GM21737 (cell line): ENCODE measurements at regions not wholly inside any gene's neighbourhood (a gene's known extent, or its start where the extent isn't known, plus 50 kb on each side); places are given as distances from the start of the nearest gene placed in this dataset.

Experiments used
- ATAC-seq: cut with Tn5 transposase; IDR thresholded peaks from one replicate; pipeline ENCODE4 v1.9.1; 2021; ENCODE audit warnings: mild to moderate bottlenecking, moderate library complexity; ENCODE audit not compliant: unreplicated experiment

DNA sequence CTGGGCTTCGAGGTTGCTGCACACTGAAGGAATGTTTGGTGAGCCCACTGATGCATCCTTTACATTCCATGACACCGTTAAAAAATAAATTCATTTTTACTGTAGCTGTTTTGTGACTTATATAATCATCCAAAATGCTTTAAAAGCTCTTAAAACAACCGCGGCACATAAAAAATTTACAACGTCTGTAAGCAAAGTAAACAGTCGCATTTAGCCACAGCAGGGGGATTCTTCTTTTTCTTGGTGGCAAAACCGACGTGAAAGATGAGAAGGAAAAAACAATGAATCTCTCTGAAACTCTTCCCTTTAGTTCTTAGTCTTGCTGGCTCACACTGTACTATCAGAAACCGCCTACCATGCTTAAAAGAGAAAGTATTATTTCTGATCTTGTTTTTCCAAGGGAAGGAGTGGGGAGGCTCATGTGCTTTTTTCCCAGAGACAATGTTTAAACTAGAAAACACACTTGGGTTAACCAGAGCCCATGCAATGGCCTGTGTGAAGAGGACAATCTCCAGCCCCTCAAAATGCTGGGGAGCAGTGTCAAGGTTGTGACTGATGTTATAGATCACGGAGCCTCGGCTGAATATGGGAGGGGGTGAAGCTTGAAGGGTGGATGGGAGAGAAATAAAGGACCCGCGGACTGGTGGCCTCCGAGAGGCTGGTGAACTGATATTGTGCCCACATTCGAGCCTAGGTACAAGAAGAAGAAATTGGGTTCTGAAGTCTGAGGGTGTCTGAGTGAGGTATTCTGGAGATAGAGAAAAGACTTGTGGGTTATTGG, 91.1 kb downstream of the IRF8 start:
- ATAC-seq: no peak

DNA sequence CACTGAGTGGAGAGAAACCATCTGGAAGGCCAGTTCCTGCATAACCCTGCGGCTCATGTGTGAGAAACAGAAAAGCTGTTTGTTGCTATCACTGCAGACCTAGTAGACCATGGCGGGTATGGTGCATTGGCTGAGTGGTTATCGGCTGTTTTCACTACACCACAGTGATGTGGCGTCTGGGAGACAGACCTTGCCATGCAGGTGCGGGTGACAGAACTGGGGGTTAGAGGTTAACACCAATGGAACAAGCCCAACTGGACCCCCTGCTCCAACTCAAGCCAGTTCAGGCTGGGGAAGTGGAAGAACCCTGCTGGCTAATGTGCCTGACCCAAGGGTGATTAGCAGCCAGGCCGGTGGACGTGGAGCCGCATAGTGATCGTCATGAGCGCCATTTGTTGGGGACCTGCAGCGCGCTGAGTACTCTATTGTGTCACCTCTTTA, 91.9 kb downstream of the IRF8 start:
- no peak for ATAC-seq

DNA sequence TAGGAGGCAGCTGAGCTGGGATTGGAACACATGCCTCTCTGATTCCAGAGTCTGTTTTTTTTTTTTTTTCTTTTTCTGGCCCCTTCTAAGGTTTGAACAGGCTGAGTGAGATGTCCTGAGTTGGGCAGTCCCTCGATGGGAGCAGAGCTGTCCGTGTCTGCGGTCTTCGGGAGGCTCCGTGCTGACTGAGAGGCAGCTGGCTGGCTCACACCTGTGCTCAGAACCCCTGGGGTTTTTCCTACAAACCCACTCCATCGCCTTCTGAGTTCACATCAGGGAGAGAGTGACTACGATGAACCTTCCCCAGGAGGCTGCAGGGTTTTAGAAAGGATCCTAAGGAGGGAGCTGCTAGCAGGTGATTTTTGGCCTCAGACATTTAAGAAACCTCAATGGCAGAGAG, 92.5 kb downstream of the IRF8 start:
- no peak for ATAC-seq

DNA sequence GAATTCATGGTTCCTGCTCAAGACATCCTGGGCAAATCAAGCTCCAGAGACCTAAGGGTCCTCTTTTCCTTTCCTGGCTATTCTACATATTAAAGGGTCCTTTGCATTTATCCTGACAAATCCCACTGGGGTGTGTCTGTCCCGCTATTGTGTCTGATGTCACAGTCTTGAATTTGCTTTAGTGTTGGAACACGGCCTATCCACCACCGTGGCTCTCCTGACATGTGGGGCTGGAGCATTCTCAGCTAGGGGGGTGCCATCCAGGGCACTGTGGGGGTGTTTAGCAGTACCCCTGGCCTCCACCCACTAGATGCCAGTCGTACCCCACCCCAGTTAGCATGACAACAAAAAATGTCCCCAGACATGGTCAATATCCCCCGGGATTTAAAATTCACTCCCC, 92.9 kb downstream of the IRF8 start:
- no peak for ATAC-seq

DNA sequence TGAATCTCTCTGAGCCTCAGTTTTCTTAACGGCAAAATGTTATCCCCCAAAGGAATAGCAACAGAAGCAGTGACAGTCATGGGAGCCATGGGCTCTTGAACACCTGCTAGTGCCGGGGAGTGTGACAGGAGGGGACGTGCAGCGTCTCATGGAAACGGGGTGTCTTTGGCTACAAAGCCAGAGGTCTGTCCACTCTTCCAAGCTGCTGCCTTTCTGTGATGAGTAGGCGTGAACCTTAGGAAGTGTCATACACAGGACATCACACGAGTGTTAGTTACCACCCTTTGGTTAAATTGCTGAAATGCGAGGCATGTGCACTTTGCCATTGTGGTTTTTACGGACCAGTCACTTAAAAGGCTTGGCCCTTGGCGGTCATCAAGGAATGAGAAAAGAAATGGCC, 93.4 kb downstream of the IRF8 start:
- ATAC-seq: no peak

DNA sequence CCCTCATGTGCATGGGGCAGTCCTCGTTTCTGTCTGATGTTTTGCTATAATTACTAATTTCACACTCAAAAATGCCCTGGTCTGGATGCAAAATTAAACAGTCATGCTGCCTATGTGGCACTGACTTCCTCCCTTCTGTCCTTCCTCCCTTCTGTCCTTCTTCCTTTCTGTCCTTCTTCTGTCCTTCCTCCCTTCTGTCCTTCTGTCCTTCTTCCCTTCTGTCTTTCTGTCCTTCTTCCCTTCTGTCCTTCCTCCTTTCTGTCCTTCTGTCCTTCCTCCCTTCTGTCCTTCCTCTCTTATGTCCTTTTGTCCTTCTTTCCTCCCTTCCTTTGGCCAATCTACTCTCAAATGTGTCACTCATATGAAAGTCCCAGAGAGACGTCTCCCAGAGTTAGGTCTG, 93.8 kb downstream of the IRF8 start:
- ATAC-seq: no peak

DNA sequence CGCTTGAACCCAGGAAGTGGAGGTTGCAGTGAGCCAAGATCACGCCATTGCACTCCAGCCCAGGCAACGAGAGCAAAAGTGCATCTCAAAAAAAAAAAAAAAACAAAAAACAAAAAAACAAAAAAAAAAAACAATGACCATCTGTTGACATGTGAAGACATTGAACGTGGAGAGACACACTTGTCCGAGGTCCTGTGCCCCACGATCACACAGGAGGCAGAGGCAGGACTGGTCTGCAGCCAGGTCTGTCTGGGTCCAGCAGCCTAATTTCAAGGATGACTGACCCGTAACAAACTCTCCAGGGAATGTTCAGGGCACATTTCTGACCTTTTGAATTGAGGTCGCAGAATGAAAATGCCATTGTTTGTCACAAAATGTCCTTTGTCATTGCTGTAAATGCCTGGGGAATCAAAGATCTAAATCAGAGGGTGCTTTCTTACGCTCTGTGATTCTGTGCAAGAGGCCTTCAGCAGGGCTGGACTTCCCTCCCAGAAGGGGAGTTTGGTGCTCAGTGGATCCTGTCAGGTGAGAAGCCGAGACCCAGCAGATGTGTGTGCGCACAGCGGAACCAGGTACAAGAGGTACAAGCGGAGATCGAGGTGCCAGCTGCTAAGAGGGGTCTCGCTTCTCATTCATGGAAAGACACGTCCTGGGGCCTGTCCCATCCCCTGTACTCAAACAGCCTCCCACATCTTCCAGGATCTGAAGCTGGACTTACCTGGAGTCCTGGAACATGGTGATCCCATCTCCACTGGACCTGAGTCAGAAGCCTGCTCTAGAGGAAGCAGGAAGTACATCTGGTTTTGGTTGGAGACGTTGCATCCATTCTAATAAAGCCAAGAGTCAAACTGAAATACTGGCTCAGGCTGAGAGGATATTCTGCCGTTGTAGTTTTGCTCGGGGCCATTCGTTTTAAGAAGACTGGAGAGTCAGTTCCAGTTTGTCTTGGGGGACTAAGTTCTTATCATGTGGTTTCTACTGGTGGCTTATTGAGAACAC, 95.8 kb downstream of the IRF8 start:
- no peak for ATAC-seq

DNA sequence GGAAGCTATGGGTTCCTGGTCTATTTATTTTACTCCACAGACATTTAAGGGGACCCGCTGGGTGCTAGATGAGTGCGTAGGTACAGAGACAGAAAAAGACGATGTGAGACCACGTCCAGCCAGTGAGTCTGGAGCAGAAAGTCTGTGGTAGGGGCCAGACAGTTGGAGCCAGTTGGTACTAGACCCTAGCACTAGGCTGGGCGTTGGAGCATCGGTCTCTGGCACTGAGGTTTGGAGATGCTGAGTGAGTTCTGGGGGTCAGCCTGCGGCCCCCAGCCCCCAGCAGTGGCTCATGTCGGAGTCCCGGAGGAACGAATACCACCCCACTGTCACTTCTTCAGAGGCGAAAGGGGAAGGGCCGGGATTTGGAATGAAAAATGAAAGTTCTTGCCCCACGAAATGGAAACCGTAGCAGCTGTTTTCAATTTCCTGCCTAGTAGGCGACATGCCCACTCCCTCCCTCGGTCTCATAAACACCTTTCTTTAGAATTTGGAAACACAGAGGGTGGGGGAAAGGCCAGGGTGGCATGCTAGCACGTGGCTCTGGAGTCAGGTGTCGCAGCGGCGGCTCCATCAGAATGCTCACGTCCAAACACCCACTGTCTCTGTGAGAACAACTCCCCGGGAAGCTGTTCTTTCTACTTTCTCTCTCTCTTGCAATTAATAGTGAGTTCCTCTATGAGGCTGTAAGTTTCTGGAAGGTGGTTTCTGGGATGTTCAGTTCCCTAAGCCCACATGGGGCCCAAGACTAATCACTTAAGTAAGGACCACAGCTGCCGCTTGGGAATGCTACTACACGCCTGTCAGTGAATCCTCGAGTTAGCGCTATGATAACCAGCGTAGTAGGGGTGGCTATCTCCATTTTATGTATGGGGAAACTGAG, 96.8 kb downstream of the IRF8 start:
- no peak for ATAC-seq

DNA sequence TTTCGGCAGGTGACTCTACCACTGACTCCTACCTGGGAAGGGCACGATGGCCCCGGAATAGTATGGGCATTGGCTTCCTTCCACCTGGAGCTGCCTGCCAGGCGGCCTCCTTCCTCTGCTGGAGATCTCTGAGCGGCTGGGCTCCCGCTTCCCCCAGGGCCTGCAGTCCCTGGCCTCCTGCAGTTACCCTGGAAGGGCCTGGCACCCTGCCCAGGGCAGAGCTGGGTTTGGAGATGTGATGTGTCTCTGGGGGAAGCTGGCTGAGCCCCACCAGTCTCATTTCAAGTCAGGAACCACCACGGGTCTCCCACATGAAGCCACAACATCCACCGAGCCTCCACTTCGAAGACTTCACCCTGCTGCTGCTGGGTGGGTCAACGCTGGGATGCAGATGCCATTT, 97.9 kb downstream of the IRF8 start:
- ATAC-seq: no peak

DNA sequence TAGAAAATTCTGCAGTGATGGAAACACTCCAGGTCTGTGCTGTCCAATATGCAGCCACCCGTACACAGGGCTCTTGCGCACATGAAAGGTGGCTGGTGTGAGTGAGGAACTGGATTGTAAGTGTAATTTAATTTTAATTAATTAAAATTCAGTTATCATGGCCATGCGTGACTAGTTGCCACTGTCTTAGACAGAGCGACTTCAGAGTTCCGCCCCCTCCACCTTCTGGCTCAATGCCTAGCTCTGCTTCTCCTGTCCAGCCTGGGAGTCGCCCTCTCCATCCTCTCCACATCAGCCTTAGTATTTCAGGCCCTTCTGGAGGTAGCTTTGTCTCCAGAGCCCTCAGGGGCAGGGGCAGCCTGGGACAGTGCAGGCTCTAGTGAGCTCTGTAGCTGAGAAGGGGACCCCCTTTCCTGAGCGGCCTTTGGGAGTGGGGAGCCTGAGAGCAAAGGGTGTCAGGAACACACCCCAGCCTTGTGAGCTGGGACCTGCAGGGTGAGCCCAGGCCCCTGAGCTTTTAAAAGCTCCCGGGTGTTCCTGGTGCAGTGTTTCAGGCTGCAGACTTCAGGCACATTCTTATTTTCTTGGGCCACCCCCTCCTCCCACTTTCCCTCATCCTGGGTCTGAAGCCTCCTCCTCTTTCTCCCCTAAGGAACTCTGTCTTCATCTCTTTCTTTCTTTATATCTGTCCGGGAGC, 99.4 kb downstream of the IRF8 start:
- no peak for ATAC-seq

DNA sequence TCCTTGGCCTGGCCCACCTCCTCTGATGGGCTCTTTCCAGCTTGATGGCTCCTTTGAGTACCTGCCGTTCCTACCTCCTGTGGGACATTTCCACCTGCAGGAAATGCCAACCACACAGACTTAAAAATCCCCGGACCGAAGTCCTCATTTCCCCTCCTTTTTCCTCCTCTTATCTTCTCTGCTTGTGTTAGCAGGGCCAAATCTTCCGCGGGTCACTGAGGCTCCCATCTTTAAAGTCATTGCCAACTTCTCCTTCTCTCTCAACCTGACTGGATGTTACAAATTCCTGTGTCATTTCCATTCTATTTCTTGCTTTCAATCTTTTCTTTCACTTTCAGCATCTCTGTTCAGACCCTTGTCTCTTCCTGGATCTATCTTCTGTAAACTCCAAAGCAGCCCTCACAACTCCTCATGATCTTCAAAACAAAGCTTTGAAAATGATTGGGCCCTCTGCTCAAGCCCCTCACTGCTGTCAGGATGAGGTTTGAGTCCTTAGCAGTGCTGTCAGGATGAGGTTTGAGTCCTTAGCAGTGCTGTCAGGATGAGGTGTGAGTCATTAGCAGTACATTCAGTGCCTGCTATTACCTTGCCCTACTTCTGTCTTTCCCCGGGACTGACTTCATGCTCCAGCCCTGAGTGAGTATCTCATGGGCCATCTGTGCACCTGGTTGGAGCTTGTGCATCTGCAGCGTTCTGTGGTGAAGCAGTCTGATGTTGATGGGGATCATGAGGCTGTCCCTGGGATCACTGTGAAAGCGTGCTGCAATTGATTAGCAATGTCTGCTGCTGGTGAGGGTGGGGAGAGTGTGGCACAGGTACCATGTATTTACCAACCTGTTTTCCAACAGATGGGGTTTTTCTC, 100.1 kb downstream of the IRF8 start:
- ATAC-seq: no peak

DNA sequence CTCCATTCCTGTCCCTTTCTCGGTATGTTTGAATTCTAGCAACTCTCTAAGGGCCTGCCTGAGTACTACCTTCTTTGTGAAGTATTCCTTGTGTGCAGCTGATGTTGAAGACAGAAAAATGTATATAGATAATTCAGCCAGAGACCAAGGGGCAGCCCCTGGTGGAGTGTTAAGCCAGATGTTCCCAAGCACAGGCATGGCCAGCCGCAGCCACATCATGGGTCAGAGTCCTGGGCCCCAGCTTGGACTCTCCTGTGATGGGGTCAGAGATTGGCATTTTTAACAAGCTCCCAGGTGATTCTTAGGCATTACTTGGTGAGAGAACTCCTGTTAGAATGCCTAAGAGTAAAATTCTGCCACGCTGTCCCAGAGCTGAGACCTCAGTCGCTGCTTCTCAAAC, 100.8 kb downstream of the IRF8 start:
- ATAC-seq: no peak

DNA sequence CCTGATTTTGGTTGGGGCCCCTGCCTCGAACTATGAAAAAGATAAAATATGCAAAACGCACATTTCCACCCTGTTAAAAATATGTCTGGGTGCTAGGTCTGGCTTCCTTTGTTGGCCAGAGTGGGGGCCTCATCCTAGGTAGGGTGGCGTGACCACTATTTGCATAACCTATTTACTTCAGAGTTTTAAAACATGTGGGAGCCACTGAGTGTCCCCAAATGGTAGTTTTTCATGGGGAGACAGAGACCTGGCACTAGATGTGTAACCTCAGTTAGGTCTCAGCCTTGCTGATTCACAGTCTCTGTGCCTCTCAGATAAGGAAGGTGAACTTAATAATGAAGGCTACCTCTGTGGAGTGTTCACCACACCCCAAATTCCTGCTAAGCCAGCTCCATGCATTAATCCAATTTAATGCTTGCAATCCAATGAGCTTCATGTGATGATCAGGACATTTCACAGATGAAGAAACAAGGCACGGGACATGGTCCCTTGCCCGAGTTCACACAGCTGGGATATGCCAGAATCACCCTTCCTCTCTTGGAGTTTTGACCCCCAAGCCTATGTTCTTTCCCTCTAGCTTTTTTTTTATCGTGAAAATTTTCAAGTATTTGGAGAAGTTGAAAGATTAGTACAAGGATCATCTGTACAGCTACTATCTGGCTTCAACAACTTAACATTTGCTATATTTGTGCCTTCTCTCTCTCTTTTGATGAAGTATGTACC, 103.4 kb downstream of the IRF8 start:
- ATAC-seq: no peak

DNA sequence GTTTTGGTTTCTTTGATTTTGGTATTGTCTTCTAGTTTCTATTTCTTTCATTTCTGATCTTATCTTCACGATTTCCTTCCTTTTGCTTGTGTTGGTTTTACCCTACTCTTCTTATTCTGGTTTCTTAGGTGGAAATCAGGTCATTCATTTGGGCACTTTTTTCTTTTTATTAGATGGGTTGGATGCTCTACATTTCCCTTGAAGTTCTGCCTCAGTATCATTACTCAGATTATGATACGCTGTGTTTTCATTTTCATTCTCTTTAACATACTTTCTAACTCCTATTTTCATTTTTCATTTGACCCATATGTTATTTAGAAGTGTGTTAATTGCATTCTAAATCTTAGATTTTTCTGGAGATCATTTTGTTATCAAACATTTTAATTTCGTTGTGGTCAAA, 108.6 kb downstream of the IRF8 start:
- ATAC-seq: no peak

DNA sequence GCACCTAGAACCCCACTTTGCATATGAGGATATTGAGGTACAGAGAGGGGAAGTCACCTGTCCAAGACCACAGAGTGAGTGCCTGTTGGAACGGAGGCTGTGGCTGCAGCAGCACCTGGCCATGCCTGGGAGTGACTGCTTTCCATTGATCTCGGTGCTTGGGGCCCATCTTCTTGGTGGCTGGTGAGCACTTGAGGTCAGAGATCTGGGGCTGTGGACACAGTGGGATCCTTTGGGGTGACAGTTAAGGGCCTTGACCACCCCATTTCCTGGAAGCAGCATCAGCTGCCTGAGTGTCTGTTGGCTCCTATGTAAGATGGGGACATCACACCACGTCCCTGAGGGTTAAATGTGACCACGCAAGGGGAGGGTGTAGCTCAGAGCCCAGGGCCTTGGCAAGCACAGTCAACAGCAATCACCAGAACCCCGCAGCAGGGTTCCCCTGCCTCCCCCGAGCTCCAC, 111.7 kb downstream of the IRF8 start:
- ATAC-seq: no peak

DNA sequence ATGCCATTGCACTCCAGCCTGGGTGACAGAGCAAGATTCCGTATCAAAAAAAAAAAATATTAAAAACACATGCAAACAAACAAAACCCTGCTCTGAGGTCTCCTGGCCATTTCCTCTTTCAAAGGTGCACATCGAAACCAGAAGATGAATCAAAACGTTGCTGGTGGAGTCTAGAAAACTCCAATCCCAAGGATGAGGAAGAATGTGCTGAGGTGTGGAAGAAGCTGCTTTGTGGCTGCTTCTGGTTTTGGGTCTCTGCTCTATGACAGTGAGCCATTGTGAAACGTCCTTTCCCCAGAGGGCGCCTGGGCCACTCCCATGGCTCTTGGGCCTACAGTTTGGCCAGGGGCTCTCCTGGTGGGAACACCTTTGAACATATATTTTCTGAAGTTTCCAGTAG, 112.6 kb downstream of the IRF8 start:
- ATAC-seq: no peak

DNA sequence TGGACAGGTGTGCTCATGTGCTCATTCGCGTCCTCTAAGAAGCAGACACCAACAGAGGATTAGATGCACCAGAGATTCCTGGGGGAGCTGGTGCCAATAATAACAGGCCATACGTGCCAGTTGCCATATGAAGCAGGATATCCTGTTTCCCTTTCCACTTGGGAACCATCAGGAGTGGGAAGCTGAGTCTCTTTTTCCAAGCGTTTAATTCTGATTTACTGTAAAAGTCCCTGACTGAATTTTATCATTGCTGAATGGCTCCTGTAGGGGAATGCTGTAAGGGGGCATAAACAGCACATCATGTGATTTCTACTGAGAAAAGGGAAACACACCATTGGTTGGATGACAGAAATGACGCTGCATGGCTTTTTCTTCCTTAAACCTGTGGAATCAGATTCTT, 113.3 kb downstream of the IRF8 start:
- ATAC-seq: no peak

DNA sequence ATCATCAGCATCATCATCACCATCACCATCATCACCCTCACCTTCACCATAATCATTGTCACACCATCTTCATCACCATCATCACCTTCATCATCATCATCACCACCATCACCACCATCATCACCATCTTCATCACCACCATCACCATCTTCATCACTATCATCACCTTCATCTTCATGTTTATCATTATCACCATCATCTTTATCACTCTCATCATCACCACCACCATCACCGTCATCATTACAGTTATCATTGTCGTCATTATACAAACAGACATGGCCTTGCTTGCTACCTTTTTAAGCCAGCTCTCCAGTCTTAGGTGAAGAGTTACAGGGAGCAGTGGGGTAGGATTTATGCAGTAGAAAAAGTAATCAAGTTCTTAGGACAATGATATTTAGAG, 114.9 kb downstream of the IRF8 start:
- ATAC-seq: no peak

DNA sequence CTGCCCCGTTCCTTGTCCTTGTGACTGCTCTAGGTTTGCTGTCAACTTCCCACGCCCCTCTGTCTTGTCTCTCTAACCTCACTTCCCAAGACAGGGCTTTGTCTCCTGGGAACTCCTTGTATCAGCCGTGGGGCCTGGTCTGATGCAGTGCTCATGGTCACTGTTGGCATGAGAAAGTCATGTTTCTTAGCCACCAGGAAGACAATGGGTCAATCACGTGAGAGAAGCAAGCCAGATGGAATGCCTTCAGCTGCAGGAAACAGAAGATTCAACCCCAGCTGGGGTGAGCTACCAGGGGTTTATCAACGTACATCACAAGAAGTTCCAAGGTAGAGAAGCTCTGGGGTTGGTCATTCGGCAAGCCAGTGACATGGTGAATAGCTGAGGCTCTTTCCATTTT, 116.6 kb downstream of the IRF8 start:
- no peak for ATAC-seq
